ENCODE measurements at regions not wholly inside any gene's neighbourhood (a gene's known extent, or its start where the extent isn't known, plus 50 kb on each side); places are given as distances from the start of the nearest gene placed in this dataset.

DNA sequence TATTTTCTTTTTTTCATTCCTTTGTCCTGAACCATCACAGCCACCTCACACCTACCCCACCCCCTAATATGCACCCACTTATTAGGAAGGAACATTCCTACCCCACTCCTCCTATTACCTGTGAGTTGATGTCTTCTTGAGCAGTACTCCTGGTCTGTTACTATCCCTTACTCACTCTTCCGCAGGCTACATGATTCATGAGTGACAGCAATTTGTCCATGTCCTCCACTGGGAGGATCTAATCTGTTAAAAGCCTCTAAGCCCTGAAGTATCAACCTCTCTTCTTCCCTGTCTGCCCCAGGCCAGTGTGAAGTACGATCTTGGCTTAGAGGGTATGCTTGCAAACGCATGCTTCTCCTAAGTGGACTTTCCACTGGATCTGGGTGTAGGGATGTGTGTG, 75.6 kb upstream of the RFX8 start:
- H4K8ac ChIP-seq (ENCODE audit: extremely low read depth, insufficient read depth, low read length), result no peak overlapping the region
- H3K27ac ChIP-seq (ENCODE audit: low read depth, low read length), result no peak overlapping the region
- no peaks in the 10 kb centered on the region for H3K23me2 ChIP-seq (ENCODE audit: low read depth, low read length)
- no peak overlapping the region for H3K4me3 ChIP-seq (ENCODE audit: extremely low read depth in 1 of 4, insufficient read depth in 2 of 4, low read depth in 3 of 4, low read length in 4 of 4)
- ChIA-PET POLR2A (ENCODE audit: partially characterized antibody) (no interaction called here), CTCF (ENCODE audit: partially characterized antibody) (no interaction called here)
- WGBS, 2 experiments (ENCODE audit: extremely low coverage in 1 of 2, insufficient coverage in 1 of 2, insufficient read length in 1 of 2, insufficient replicate concordance in 2 of 2, low coverage in 1 of 2, low lambda C conversion rate in 2 of 2, missing lambda C conversion rate in 1 of 2), result 87% methylated on average over 3 of the region's 3 CpGs; no CpG with 5 or more reads in 1 of the 2 experiments
- no peak overlapping the region for H2BK20ac ChIP-seq (ENCODE audit: low read length)
- no peak overlapping the region for H3K23ac ChIP-seq (ENCODE audit: insufficient read length)
- no peak overlapping the region for H3K14ac ChIP-seq (ENCODE audit: insufficient read length)
- no peaks in the 10 kb centered on the region for H3K79me2 ChIP-seq (ENCODE audit: control insufficient read depth in 1 of 2, insufficient read depth in 2 of 2, low read length in 2 of 2)
- no peak for TF ChIP-seq ASH2L (IDR thresholded peaks at IDR 0.05; ENCODE audit: low read length)
- H4K20me1 ChIP-seq (replicated peaks in 1 of 2; ENCODE audit: control insufficient read depth in 1 of 2, insufficient read depth in 2 of 2, low read length in 2 of 2), result no peaks in the 10 kb centered on the region
- no peak overlapping the region for H2AFZ ChIP-seq (ENCODE audit: low read length)
- no peak overlapping the region for H2AK5ac ChIP-seq (ENCODE audit: low read depth, low read length)
- no peak overlapping the region for H4K91ac ChIP-seq (replicated peaks; ENCODE audit: insufficient read length, low read length)
- H3K4ac ChIP-seq (replicated peaks; ENCODE audit: insufficient read length, low read depth, low read length), result no peak overlapping the region
- no peak overlapping the region for H2BK5ac ChIP-seq (ENCODE audit: low read depth, low read length)
- H2BK120ac ChIP-seq (replicated peaks; ENCODE audit: low read depth, low read length), result no peak overlapping the region
- FAIRE-seq (no peak), DNase-seq (ENCODE audit: low read depth in 1 of 2, low spot score in 2 of 2) (no peak)
- H3K36me3 ChIP-seq (ENCODE audit: control insufficient read depth in 2 of 4, insufficient read depth in 4 of 4, low read length in 3 of 4), result no peaks in the 10 kb centered on the region
- H3K9me3 ChIP-seq (ENCODE audit: insufficient read depth in 2 of 2, low read depth in 1 of 2, low read length in 1 of 2), result no peaks in the 10 kb centered on the region
- no peak overlapping the region for H3K9ac ChIP-seq (replicated peaks in 1 of 4; ENCODE audit: extremely low read depth in 1 of 4, low read depth in 3 of 4, low read length in 3 of 4)
- no peak overlapping the region for H2BK12ac ChIP-seq (ENCODE audit: low read depth, low read length)
- no peaks in the 10 kb centered on the region for H3K79me1 ChIP-seq (ENCODE audit: low read depth, low read length)
- H3K4me2 ChIP-seq (ENCODE audit: insufficient read depth in 1 of 2, low read depth in 2 of 2, low read length in 2 of 2), result no peak overlapping the region
- H2BK15ac ChIP-seq (ENCODE audit: low read length), result no peak overlapping the region
- H3K56ac ChIP-seq (replicated peaks; ENCODE audit: insufficient read length, low read depth, low read length), result no peak overlapping the region
- H3K27me3 ChIP-seq (replicated peaks in 1 of 4; ENCODE audit: control insufficient read depth in 3 of 4, extremely low read depth in 1 of 4, insufficient read depth in 3 of 4, low read length in 3 of 4), result no peaks in the 10 kb centered on the region
- no peak overlapping the region for H4K5ac ChIP-seq (ENCODE audit: insufficient read length, low read depth, low read length)
- no peak overlapping the region for H3K18ac ChIP-seq (ENCODE audit: extremely low read depth, low read length)
- no peaks in the 10 kb centered on the region for H3K4me1 ChIP-seq (replicated peaks in 1 of 4; ENCODE audit: control insufficient read depth in 3 of 4, insufficient read depth in 4 of 4, low read length in 3 of 4)

Data from H1 (cell line).